Activated CD4-positive, alpha-beta T cell treated with anti-CD3 and anti-CD28 coated beads for 36 hours (primary cell): ENCODE measurements at regions not wholly inside any gene's neighbourhood (a gene's known extent, or its start where the extent isn't known, plus 50 kb on each side); places are given as distances from the start of the nearest gene placed in this dataset.
A peak's percentile ranks its signal among the peaks of the same experiment; 100 is the strongest.
"Not testable (repeated sequence)": the region's sequence is repeated elsewhere in the genome, so short reads cannot be mapped to it uniquely, and the experiment has no call there.

Source experiments
- ATAC-seq: fragments of 200-7000 bp; cut with Tn5 transposase; one replicate; pipeline ENCODE4 v1.10.0; 2021; ENCODE audit warnings: mild to moderate bottlenecking, moderate library complexity
- CTCF ChIA-PET: fragments of 350-600 bp; sonication (Branson Sonifier 250); formaldehyde crosslinking; loops from one replicate; lab custom pipeline; 2021; ENCODE audit warnings: antibody characterized with exemption; lab: Charles Lee
- POLR2A ChIA-PET: fragments of 350-600 bp; sonication (Branson Sonifier 250); formaldehyde crosslinking; loops from one replicate; lab custom pipeline; 2021; ENCODE audit warnings: antibody characterized with exemption, inconsistent platforms; lab: Charles Lee
- DNase-seq: peaks from one replicate; pipeline ENCODE4 v3.0.0-alpha.2; 2020
- H3K27ac Mint-ChIP-seq: one replicate; pipeline ENCODE4 v1.8.0; 2021; ENCODE audit warnings: mixed read lengths
- H3K27me3 Mint-ChIP-seq: one replicate; pipeline ENCODE4 v1.8.0; 2021; ENCODE audit warnings: mixed read lengths
- H3K36me3 Mint-ChIP-seq: one replicate; pipeline ENCODE4 v1.8.0; 2021; ENCODE audit warnings: low read depth, mixed read lengths
- H3K4me1 Mint-ChIP-seq: one replicate; pipeline ENCODE4 v1.8.0; 2021; ENCODE audit warnings: mixed read lengths
- H3K4me3 Mint-ChIP-seq: one replicate; pipeline ENCODE4 v1.8.0; 2021; ENCODE audit warnings: mild to moderate bottlenecking, moderate library complexity, mixed read lengths
- H3K9me3 Mint-ChIP-seq: one replicate; pipeline ENCODE4 v1.8.0; 2021; ENCODE audit warnings: low read depth, mixed read lengths
- intact Hi-C, 2 experiments: fragments of 100-400 bp; cut with DNase I in 1 of 2; cut with micrococcal nuclease in 1 of 2; formaldehyde crosslinking; loops; one replicate each; pipeline versions ENCODE4 v1.14.2 to v1.15.1; 2022 to 2024; cut with DNase I, micrococcal nuclease

DNA sequence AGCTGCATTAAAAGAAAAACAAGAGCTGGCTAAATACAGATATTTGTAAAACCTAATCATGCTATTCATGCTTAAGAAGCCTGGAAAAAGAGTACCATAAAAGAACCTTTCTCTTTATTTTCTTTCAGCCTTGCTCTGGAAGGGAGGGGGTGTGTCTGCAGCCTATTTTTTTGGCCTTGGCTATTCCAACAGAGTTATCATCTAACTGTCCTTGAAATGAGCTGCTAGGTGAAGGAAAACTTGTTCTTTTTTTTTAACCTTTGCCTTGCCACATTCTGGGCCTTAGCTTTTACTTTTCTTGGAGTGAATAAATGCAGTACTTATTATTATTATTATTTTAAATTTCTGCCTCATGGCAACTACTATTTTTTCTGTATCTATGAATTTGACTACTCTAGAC lies 224.9 kb upstream of the SYNCRIP start:
- no peaks in the 10 kb centered on the region for H3K36me3 Mint-ChIP-seq
- H3K9me3 Mint-ChIP-seq, result no peaks in the 10 kb centered on the region
- DNase-seq (no peak), ATAC-seq (no peak)
- CTCF ChIA-PET, result interaction anchor here (0.7 kb wide), 1 partner anchor 953 kb away, joined by 3 read pairs; no protein-coding TSS in a partner anchor
- intact Hi-C loops, result no loop called here
- POLR2A ChIA-PET, result no interaction called here
- H3K27ac Mint-ChIP-seq, result no peak overlapping the region
- H3K4me1 Mint-ChIP-seq, result no peaks in the 10 kb centered on the region
- H3K27me3 Mint-ChIP-seq, result peaks cover 2% of the 10 kb centered on the region
- H3K4me3 Mint-ChIP-seq, result no peak overlapping the region

DNA sequence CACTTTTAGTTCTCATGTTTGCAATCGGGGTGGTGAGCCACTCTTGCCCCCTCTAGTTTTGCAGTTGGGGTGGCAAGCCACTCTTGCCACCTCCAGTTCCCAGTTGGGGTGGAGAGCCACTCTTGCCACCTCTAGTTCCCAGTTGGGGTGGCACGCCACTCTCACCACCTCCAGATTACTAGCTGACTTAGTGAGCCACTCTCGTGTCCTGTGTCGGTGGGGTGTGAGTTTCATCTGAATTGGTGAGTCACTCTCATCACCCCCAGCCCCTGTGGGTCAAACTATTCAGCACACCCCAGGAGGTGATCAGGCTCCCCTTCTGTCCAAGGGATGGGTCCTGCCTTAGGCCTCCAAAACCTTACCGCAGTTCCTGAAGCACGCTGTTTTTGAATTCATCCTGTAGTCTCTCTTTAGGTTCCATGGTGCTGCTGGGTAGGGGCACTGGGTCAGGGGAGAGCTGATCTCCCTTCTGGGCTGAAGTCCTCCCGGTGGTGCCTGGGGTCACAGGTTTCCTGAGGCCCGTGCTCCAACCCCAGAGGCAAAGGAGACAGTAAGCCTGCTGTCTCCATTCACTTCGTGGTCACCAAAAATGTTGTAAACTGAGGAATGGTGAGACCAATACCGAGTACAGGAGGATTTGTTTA lies 224.2 kb upstream of the SYNCRIP start:
- DNase-seq (no peak), ATAC-seq (no peak)
- Mint-ChIP-seq H3K4me3 (no peak overlapping the region), H3K27ac (no peak overlapping the region), H3K27me3 (peaks cover 2% of the 10 kb centered on the region), H3K9me3 (no peaks in the 10 kb centered on the region), H3K4me1 (no peaks in the 10 kb centered on the region), H3K36me3 (no peaks in the 10 kb centered on the region)
- ChIA-PET POLR2A (no interaction called here), CTCF (no interaction called here)
- intact Hi-C loops, result no loop called here

DNA sequence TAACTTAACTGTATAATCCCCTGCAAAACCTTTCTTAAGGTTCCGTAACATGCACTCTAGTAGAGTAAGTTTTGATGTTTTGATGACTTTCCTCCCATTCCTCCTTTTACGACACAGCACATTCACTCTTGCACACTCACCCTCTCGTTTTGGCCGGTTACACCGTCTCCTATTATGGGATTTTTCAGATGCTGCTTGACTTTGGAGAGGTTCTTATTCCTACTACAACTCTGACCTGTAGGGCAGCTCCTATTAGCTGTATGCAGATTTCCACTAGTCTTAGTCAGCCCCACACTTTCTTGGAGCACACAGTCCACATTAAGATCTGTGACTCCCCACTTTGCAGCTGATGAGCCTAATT lies 223.7 kb upstream of the SYNCRIP start:
- ChIA-PET CTCF (no interaction called here), POLR2A (no interaction called here)
- no peak overlapping the region for H3K4me3 Mint-ChIP-seq
- DNase-seq, result no peak
- no peaks in the 10 kb centered on the region for H3K4me1 Mint-ChIP-seq
- H3K9me3 Mint-ChIP-seq, result no peaks in the 10 kb centered on the region
- no peaks in the 10 kb centered on the region for H3K36me3 Mint-ChIP-seq
- H3K27me3 Mint-ChIP-seq, result peaks cover 2% of the 10 kb centered on the region
- no peak for ATAC-seq
- H3K27ac Mint-ChIP-seq, result no peak overlapping the region
- intact Hi-C loops, result no loop called here

DNA sequence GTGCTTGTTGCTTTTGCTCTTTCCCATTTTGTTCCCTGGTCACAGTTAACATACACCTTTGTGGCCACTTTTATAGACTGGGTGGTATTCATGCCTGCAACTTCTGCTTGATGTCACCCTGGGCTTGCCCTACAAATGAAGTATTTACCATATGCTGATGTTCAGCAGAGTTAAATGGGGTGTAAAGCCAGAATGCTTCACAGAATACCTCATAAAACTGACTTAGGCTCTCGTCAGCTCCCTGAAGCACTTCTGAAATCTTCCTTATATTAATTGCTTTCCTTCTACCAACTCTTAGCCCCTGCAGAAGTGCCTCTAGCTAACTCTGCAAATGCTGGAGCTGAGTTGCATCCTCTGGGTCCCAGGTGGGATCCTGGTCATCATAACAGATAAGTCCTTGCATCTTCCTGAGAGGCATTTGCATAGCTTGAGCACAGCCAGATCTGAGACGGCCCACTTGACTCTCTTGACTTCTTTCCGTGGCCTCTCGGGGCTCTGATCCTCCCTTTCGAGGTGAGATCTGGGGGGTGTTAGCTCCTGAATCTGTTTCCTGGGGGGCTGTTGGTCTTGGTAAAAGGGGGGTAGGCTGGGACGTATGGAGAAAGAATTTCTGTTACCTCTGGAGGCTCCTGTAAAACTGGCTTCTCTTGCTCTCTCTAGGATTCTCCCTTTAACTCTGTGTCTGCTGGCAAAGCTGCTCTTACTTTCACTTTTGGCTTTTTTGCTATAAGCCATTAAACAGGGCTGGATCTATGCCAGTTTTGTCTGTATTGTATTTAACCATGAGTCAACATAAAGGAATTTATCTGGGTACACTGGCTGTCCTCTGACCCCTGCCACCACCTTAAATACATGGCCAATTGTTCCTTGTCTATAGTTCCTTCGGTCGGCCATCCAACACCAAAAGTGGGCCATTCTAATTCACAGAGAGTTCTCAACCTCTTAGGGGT lies 223.0 kb upstream of the SYNCRIP start:
- POLR2A ChIA-PET, result interaction anchor here (0.6 kb wide), 1 partner anchor 244 kb away, joined by 3 read pairs; no protein-coding TSS in a partner anchor
- intact Hi-C loops, result no loop called here
- H3K9me3 Mint-ChIP-seq, result no peaks in the 10 kb centered on the region
- no peaks in the 10 kb centered on the region for H3K4me1 Mint-ChIP-seq
- H3K27me3 Mint-ChIP-seq, result peaks cover 2% of the 10 kb centered on the region
- H3K27ac Mint-ChIP-seq, result no peak overlapping the region
- H3K4me3 Mint-ChIP-seq, result no peak overlapping the region
- H3K36me3 Mint-ChIP-seq, result no peaks in the 10 kb centered on the region
- peak; percentile 39 for ATAC-seq
- no peak for DNase-seq
- CTCF ChIA-PET, result no interaction called here

DNA sequence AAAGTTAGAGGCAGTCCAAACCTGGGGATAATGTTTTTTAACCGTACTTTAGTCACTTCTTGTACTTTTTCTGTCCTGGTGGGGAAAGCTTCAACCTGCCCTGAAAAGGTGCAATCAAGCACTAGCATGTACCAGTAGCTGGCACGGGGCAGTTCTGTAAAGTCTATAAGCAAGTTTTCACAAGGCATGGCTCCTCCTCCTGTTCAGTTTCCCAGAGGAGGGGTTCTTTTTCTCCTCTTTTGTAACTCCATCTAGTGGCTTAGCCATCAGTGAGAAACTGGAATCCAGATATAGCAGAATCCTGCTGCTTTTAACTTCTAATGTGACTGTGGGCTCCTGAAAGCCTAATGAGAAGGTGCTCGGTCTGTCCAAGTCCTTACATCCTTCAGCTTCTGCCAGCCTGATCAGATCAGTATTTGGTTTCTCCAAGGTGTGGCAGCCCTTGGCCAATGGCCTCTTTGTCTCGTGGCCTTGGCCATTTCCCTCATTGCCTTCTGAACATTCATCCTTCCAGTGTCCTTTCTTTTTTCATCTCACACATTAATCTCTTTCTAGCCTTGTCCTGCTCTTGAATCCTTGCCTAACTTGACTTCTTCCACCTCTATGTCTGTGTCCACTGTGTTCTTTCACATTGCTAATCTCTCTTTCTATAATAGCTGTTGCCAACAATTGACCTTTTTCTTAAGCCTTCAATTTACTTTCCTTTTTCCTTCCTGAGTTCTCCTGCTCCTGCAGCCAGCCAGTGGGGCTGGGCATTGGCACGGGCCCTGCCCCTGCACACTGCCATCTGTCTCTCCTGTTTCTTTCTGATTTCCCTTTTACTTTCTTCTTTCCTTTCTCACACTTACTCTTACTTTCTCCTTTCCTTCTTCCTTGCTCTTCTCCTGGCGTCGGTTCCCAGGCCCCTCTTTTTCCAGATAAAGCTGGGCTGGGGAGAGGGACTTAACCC lies 222.0 kb upstream of the SYNCRIP start:
- Mint-ChIP-seq H3K27me3 (peaks cover 2% of the 10 kb centered on the region), H3K4me3 (no peak overlapping the region), H3K4me1 (no peaks in the 10 kb centered on the region), H3K9me3 (no peaks in the 10 kb centered on the region), H3K36me3 (no peaks in the 10 kb centered on the region), H3K27ac (no peak overlapping the region)
- CTCF ChIA-PET, result no interaction called here
- intact Hi-C loops, result no loop called here
- POLR2A ChIA-PET, result no interaction called here
- no peak for DNase-seq
- ATAC-seq, result no peak

DNA sequence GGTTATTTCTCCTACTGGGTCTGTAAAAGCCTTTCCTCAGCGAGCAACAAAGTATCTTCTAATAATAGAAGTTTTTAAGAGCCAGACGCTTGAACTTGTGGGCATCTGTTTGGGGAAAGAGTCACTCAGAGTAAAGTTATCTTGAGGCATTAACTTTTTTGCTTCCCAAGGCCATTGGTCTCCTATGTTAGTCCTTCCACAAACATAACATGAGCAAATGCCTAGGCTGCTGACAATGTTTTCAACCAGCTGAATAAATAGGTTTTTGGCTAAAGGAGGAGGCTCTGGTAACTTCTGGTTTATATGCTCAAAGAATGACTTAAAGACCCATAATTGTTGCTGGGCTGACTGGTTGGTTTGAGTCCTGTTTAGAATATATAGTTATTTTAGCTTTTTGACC lies 213.5 kb upstream of the SYNCRIP start:
- no peak for DNase-seq
- intact Hi-C loops, result no loop called here
- Mint-ChIP-seq H3K4me3 (no peak overlapping the region), H3K36me3 (no peaks in the 10 kb centered on the region), H3K27ac (no peak overlapping the region), H3K27me3 (peaks cover 8% of the 10 kb centered on the region), H3K4me1 (no peaks in the 10 kb centered on the region), H3K9me3 (no peaks in the 10 kb centered on the region)
- ChIA-PET CTCF (interaction anchor here (1.3 kb wide), 1 partner anchor 10 kb away, joined by 4 read pairs; no protein-coding TSS in a partner anchor), POLR2A (interaction anchor here (0.6 kb wide), 1 partner anchor 1000 kb away, joined by 3 read pairs; no protein-coding TSS in a partner anchor)
- ATAC-seq, result no peak

DNA sequence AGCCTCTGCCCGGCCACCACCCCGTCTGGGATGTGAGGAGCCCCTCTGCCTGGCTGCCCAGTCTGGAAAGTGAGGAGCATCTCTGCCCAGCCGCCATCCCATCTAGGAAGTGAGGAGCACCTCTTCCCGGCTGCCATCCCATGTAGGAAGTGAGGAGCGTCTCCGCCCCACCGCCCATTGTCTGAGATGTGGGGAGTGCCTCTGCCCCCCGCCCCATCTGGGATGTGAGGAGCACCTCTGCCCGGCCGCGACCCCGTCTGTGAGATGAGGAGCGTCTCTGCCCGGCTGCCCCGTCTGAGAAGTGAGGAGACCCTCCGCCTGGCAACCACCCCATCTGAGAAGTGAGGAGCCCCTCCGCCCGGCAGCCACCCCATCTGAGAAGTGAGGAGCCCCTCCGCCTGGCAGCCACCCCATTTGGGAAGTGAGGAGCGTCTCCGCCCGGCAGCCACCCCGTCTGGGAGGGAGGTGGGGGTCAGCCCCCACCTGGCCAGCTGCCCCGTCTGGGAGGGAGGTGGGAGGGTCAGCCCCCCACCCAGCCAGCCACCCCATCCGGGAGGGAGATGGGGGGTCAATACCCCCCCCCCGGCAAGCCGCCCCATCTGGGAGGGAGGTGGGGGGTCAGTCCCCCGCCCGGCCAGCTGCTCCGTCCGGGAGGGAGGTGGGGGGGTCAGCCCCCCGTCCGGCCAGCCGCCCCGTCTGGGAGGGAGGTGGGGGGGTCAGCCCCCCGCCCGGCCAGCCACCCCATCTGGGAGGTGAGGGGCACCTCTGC lies 195.8 kb upstream of the SYNCRIP start:
- H3K36me3 Mint-ChIP-seq, CTCF ChIA-PET, H3K27ac Mint-ChIP-seq, DNase-seq, H3K9me3 Mint-ChIP-seq, POLR2A ChIA-PET, H3K4me3 Mint-ChIP-seq, H3K27me3 Mint-ChIP-seq, H3K4me1 Mint-ChIP-seq, intact Hi-C loops, ATAC-seq: not testable (repeated sequence)

DNA sequence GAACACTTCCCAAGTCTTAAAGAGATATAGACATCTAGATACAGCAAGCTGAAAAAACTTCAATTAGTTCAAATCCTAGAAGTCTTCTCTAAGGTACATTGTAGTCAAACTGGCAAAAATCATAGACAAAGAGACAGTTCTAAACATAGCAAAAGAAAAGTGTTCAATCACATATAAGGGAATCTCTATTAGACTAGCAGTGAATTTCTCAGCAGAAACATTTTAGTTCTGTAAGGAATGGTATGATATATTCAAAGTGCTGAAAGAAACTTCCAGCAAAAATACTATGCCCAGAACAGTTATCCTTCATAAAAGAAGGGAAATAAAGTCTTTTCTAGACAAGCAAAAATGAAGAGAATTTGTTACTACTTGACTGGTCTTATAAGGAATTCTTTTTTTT lies 186.3 kb upstream of the SYNCRIP start:
- peaks cover under 1% of the 10 kb centered on the region for H3K27me3 Mint-ChIP-seq
- no peak overlapping the region for H3K27ac Mint-ChIP-seq
- no peaks in the 10 kb centered on the region for H3K4me1 Mint-ChIP-seq
- ChIA-PET CTCF (no interaction called here), POLR2A (no interaction called here)
- ATAC-seq, result no peak
- intact Hi-C loops, result no loop called here
- H3K9me3 Mint-ChIP-seq, result peaks cover 20% of the 10 kb centered on the region
- no peak overlapping the region for H3K4me3 Mint-ChIP-seq
- no peaks in the 10 kb centered on the region for H3K36me3 Mint-ChIP-seq
- DNase-seq, result no peak

DNA sequence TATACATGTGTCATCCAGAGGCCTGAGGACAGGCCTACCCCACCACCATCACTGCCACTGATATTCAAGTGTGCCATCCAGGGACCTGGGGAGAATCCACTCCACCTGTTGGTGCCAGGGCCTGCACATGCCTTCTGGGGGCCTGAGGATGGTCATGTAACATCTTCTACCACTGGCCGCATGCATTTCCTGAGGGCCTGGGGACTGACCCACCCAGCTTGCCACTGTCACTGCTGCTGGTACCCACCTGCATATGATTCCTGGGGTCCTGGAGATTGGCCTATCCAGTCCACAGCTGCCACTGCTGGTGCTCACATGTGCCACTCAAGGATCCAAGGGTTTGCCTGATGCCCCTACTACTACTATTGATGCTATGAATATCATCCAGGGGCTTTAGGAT lies 184.3 kb upstream of the SYNCRIP start:
- Mint-ChIP-seq H3K4me1 (no peaks in the 10 kb centered on the region), H3K27ac (no peak overlapping the region), H3K9me3 (peaks cover 22% of the 10 kb centered on the region), H3K27me3 (no peaks in the 10 kb centered on the region), H3K36me3 (no peaks in the 10 kb centered on the region), H3K4me3 (no peak overlapping the region)
- DNase-seq, result no peak
- intact Hi-C loops, result no loop called here
- ChIA-PET CTCF (no interaction called here), POLR2A (no interaction called here)
- ATAC-seq, result no peak

DNA sequence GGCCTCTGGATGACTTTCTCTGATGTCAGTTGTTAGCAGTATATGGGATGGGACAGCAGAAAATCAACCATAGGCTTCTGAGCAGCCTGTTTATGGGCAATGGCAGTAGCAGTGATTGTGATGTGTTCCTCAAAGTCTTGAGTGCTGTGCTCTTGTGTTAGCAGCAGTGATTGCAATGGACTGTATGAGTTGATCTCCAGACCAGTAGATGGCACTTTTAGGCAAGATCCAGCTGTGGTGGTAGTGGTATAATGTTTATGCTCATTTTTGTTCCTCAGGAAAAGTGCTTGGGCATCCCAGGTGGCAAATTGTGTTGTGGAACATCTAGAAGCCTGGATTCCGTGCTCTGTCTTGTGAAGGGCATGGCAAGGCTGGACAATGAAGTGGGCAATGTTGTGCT lies 181.6 kb upstream of the SYNCRIP start:
- no peak for ATAC-seq
- ChIA-PET CTCF (interaction anchor here (0.7 kb wide), 1 partner anchor 118 kb away, joined by 3 read pairs; no protein-coding TSS in a partner anchor), POLR2A (no interaction called here)
- peaks cover 22% of the 10 kb centered on the region for H3K9me3 Mint-ChIP-seq
- no peaks in the 10 kb centered on the region for H3K4me1 Mint-ChIP-seq
- H3K36me3 Mint-ChIP-seq, result no peaks in the 10 kb centered on the region
- intact Hi-C loops, result no loop called here
- DNase-seq, result no peak
- no peak overlapping the region for H3K27ac Mint-ChIP-seq
- no peaks in the 10 kb centered on the region for H3K27me3 Mint-ChIP-seq
- H3K4me3 Mint-ChIP-seq, result no peak overlapping the region

DNA sequence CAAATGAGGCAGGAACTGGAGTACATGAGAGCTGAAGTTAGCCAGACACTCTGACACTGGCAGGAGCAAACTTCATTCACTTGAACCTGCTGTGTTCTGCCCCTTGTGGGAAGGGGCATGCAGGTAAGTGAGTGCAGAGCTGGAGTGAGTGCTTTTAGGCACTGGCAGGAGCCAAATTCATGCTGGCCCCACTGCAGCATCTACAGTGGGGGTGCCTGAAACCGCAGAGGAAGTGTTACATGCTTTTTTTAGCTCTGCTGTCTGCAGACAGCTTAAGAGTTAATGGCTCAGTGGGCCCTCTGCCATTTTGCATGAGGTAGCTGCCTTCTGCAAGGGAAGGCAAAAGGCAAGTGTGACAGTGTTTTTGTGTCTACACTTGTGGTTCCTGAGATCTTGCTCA lies 167.9 kb upstream of the SYNCRIP start:
- DNase-seq (no peak), ATAC-seq (no peak)
- Mint-ChIP-seq H3K27ac (no peak overlapping the region), H3K9me3 (peaks cover 10% of the 10 kb centered on the region), H3K4me3 (no peak overlapping the region), H3K36me3 (no peaks in the 10 kb centered on the region), H3K4me1 (no peaks in the 10 kb centered on the region), H3K27me3 (peaks cover 4% of the 10 kb centered on the region)
- ChIA-PET CTCF (no interaction called here), POLR2A (no interaction called here)
- intact Hi-C loops, result no loop called here
